OCI-LY1 (cell line): ENCODE measurements at regions not wholly inside any gene's neighbourhood (a gene's known extent, or its start where the extent isn't known, plus 50 kb on each side); places are given as distances from the start of the nearest gene placed in this dataset.

Experiments used
- H2AFZ ChIP-seq: fragments of 200-600 bp; sonication (generic), shearing (Covaris generic); 2 replicates; pipeline ENCODE4 v1.6.0; 2014; ENCODE audit warnings: antibody characterized with exemption, mild to moderate bottlenecking, low read length
- H3F3A ChIP-seq: fragments of 200-600 bp; sonication (generic), shearing (Covaris generic); 2 replicates; pipeline ENCODE4 v1.6.0; 2014; ENCODE audit warnings: mild to moderate bottlenecking, antibody characterized with exemption, low read length, moderate library complexity; ENCODE audit not compliant: insufficient read depth
- H3K27ac ChIP-seq: fragments of 200-600 bp; sonication (generic); 2 replicates; pipeline ENCODE4 v1.5.1; 2014; ENCODE audit warnings: low read length, mixed run types, mild to moderate bottlenecking, low read depth; ENCODE audit not compliant: poor library complexity, severe bottlenecking
- H3K27me3 ChIP-seq: fragments of 200-600 bp; sonication (generic); 2 replicates; pipeline ENCODE4 v1.6.0; 2014; ENCODE audit warnings: antibody characterized with exemption, mild to moderate bottlenecking, low read length, moderate library complexity; ENCODE audit not compliant: insufficient read depth
- H3K36me3 ChIP-seq: fragments of 200-600 bp; sonication (generic); 2 replicates; pipeline ENCODE4 v1.6.1; 2014; ENCODE audit warnings: mild to moderate bottlenecking, antibody characterized with exemption, low read length, moderate library complexity, mixed read lengths; ENCODE audit not compliant: insufficient read depth
- H3K4me1 ChIP-seq: fragments of 200-600 bp; sonication (generic); 2 replicates; pipeline ENCODE4 v1.5.1; 2014; ENCODE audit warnings: mild to moderate bottlenecking, low read length, moderate library complexity; ENCODE audit not compliant: insufficient read depth, severe bottlenecking
- H3K4me2 ChIP-seq: fragments of 200-600 bp; sonication (generic), shearing (Covaris generic); 2 replicates; pipeline ENCODE4 v1.6.1; 2014; ENCODE audit warnings: low read length
- H3K4me3 ChIP-seq: fragments of 200-600 bp; sonication (generic); 2 replicates; pipeline ENCODE4 v1.5.1; 2014; ENCODE audit warnings: low read length, low read depth, mild to moderate bottlenecking, mixed read lengths; ENCODE audit not compliant: poor library complexity, severe bottlenecking
- H3K79me2 ChIP-seq: fragments of 200-600 bp; shearing (Covaris generic); 2 replicates; pipeline ENCODE4 v1.6.1; 2016; ENCODE audit warnings: mixed run types, low read length, mixed read lengths; ENCODE audit not compliant: insufficient read depth
- H3K9ac ChIP-seq: fragments of 200-600 bp; sonication (generic), shearing (Covaris generic); 2 replicates; pipeline ENCODE4 v1.6.1; 2014; ENCODE audit warnings: mild to moderate bottlenecking, low read length, mixed read lengths
- H3K9me2 ChIP-seq: fragments of 200-600 bp; sonication (generic), shearing (Covaris generic); 2 replicates; pipeline ENCODE4 v1.6.1; 2014; ENCODE audit warnings: low read depth, mild to moderate bottlenecking, low read length, mixed read lengths
- H3K9me3 ChIP-seq: fragments of 200-600 bp; shearing (Covaris generic); 2 replicates; pipeline ENCODE4 v1.6.1; 2014; ENCODE audit warnings: low read length, mixed read lengths
- H4K20me1 ChIP-seq: fragments of 200-600 bp; sonication (generic), shearing (Covaris generic); 2 replicates; pipeline ENCODE4 v1.6.0; 2016; ENCODE audit warnings: mild to moderate bottlenecking, low read length; ENCODE audit not compliant: insufficient read depth
- EZH2 ChIP-seq: fragments of 200-600 bp; sonication (generic), shearing (Covaris generic); IDR thresholded peaks from 2 replicates; pipeline ENCODE4 v1.8.0; 2017; ENCODE audit warnings: borderline replicate concordance, mixed run types, mild to moderate bottlenecking, antibody characterized with exemption, low read length, moderate library complexity, mixed read lengths
- TF ChIP-seq, protein P1 (sequence below): fragments of 200-600 bp; sonication (generic), shearing (Covaris generic); IDR thresholded peaks from 2 replicates; pipeline ENCODE4 v1.5.1; 2017; ENCODE audit warnings: mild to moderate bottlenecking, antibody characterized with exemption, low read length, moderate library complexity, mixed read lengths

DNA sequence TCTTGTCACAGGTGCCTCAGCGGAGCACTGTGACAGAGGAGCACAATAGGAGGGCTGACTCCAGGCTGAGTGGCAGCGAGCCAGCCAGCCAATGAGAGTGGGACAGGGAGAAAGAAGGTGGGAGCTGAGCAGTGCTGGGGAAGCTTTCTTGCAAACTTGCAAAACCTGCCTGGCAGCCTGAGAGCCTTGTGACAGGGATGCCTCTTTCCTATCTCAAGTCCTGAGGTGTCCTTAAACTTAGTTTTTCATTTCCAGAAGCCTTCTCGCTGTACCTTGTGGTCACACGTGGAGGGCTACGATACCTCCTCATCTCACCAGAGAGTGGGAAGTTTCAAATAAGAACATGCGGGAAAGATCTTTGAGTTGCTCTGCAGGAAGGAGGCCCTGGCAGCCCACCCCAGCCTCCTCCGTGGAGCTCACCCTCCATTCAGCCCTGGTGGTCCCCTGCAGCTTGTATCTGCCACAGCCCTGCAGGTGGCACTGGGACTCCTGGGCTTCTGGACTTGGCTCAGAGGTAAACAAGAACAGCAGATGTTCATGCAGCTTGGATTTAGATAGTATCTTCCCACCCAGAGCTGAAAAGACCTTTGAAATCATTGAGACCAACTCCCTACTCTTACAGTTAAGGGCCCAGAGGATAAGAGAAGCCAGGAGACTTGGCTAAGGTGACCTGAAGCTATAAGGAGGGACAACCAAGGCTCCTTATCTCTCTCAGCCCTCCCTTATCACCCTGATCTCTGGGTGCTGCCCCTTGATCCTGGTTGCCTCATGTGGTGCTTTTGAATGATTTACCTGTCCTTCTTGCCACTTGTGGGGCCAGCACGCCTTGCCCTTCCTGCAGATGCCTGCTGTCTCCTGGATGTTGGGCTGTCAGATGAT, 153.5 kb upstream of the MAX start:
- Histone ChIP-seq H3K79me2 (no peaks in the 10 kb centered on the region), H3K4me3 (no peak overlapping the region), H3K4me2 (peak overlapping the region; percentile 9; the same call in 1 of the 2 replicates), H3K36me3 (no peaks in the 10 kb centered on the region), H3K9me2 (no peaks in the 10 kb centered on the region), H2AFZ (no peak overlapping the region), H4K20me1 (no peaks in the 10 kb centered on the region), H3K27ac (no peak overlapping the region), H3K9ac (no peak overlapping the region; the same call in 1 of the 2 replicates), H3K27me3 (0 out of 2 replicates have a peak, but pooled peaks cover 4% of the 10 kb centered on the region), H3F3A (no peaks in the 10 kb centered on the region), H3K9me3 (no peaks in the 10 kb centered on the region), H3K4me1 (peaks cover 13% of the 10 kb centered on the region)
- TF ChIP-seq EZH2: no peak
- TF ChIP-seq, protein P1, sequence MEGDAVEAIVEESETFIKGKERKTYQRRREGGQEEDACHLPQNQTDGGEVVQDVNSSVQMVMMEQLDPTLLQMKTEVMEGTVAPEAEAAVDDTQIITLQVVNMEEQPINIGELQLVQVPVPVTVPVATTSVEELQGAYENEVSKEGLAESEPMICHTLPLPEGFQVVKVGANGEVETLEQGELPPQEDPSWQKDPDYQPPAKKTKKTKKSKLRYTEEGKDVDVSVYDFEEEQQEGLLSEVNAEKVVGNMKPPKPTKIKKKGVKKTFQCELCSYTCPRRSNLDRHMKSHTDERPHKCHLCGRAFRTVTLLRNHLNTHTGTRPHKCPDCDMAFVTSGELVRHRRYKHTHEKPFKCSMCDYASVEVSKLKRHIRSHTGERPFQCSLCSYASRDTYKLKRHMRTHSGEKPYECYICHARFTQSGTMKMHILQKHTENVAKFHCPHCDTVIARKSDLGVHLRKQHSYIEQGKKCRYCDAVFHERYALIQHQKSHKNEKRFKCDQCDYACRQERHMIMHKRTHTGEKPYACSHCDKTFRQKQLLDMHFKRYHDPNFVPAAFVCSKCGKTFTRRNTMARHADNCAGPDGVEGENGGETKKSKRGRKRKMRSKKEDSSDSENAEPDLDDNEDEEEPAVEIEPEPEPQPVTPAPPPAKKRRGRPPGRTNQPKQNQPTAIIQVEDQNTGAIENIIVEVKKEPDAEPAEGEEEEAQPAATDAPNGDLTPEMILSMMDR: peak; percentile 55

DNA sequence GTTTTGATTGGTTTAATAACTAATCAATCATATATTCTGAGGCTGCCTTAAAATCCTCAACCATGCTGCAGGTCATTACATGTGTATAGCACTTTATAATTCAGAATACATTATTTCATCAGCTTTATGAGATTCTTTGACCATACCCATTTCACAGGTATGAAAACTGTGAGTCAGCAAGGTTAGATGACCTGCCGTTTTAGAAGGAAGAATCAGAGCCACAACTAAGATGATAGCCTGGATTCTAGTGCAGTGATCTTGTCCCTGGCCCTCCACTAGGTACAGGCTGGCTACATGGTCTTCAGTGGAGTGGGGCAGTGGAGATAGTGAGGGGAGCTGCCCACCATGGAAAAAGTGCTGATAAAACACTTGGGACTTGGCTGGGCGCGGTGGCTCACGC, 154.4 kb upstream of the MAX start:
- H3K4me2 ChIP-seq: no peak overlapping the region
- no peak overlapping the region for H2AFZ ChIP-seq
- no peaks in the 10 kb centered on the region for H4K20me1 ChIP-seq
- no peak for TF ChIP-seq EZH2
- TF ChIP-seq, protein P1: no peak
- H3K9ac ChIP-seq: no peak overlapping the region
- H3K9me3 ChIP-seq: no peaks in the 10 kb centered on the region
- H3F3A ChIP-seq: no peaks in the 10 kb centered on the region
- no peaks in the 10 kb centered on the region for H3K36me3 ChIP-seq
- H3K27me3 ChIP-seq: 0 out of 2 replicates have a peak, but pooled peaks cover under 1% of the 10 kb centered on the region
- no peaks in the 10 kb centered on the region for H3K9me2 ChIP-seq
- no peak overlapping the region for H3K4me3 ChIP-seq
- no peaks in the 10 kb centered on the region for H3K79me2 ChIP-seq
- peaks cover 13% of the 10 kb centered on the region for H3K4me1 ChIP-seq
- H3K27ac ChIP-seq: no peak overlapping the region

DNA sequence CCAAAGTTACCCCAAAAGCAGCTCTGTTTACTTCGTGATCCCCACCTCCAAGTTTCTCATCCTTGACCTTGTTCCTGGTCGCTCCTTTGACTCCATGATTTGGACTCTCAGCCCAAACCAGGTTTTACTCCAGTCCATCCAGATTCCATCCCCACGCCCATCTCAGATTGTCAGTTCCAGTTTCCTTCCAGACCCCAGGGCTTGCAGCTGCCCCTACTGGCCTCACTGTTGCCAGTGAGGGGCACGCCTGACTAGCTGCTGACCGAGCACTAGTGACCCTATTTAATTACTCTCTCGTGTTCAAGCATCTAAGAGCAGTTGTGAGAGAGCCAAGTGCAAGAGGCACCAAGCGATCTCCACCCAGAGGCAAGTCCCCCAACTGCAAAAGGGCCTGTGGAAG, 155.1 kb upstream of the FUT8 start:
- no peak for TF ChIP-seq EZH2
- TF ChIP-seq, protein P1: no peak
- Histone ChIP-seq H3K4me1 (peaks cover 13% of the 10 kb centered on the region), H3K4me3 (no peak overlapping the region), H2AFZ (no peak overlapping the region), H3K27ac (no peak overlapping the region), H3K9me3 (no peaks in the 10 kb centered on the region), H4K20me1 (no peaks in the 10 kb centered on the region), H3K79me2 (no peaks in the 10 kb centered on the region), H3K36me3 (no peaks in the 10 kb centered on the region), H3K9me2 (no peaks in the 10 kb centered on the region), H3K27me3 (no peaks in the 10 kb centered on the region), H3F3A (no peaks in the 10 kb centered on the region), H3K4me2 (no peak overlapping the region), H3K9ac (no peak overlapping the region)
